ENCODE measurements at regions not wholly inside any gene's neighbourhood (a gene's known extent, or its start where the extent isn't known, plus 50 kb on each side); places are given as distances from the start of the nearest gene placed in this dataset.

DNA sequence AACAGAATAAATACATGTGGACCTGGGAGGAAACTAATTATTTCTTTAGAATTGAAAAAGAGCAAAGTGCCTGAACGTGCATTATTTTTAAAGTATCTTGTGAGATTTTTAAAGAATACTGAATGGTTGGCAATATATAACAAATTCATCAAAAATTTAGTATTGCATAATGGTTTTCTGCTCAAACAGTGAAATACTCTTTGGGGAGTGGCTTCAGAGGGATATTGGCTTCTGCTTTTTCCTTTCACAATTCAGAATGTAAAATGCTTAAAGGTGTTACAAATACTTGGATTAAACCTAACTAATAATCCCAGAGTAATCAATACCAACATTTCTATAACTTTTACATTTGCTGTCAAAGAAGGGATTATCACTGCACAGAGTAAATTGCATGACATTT lies 379.3 kb upstream of the CHD1 start:
- Mint-ChIP-seq H3K27me3 (ENCODE audit: unreplicated experiment) (no peaks in the 10 kb centered on the region), H3K27ac (ENCODE audit: unreplicated experiment) (no peak overlapping the region), H3K4me3 (ENCODE audit: low read depth, unreplicated experiment) (no peak overlapping the region), H3K4me1 (ENCODE audit: low read depth, unreplicated experiment) (no peaks in the 10 kb centered on the region), H3K9me3 (ENCODE audit: low read depth, unreplicated experiment) (no peaks in the 10 kb centered on the region), H3K36me3 (ENCODE audit: insufficient read depth, unreplicated experiment) (no peaks in the 10 kb centered on the region)
- CTCF ChIA-PET: no interaction called here
- DNase-seq: no peak
- no TSS peak for BruUV-seq (replicated peaks)
- intact Hi-C loops (cut with micrococcal nuclease; ENCODE audit: unreplicated experiment): no loop called here
- TF ChIP-seq, protein P1, sequence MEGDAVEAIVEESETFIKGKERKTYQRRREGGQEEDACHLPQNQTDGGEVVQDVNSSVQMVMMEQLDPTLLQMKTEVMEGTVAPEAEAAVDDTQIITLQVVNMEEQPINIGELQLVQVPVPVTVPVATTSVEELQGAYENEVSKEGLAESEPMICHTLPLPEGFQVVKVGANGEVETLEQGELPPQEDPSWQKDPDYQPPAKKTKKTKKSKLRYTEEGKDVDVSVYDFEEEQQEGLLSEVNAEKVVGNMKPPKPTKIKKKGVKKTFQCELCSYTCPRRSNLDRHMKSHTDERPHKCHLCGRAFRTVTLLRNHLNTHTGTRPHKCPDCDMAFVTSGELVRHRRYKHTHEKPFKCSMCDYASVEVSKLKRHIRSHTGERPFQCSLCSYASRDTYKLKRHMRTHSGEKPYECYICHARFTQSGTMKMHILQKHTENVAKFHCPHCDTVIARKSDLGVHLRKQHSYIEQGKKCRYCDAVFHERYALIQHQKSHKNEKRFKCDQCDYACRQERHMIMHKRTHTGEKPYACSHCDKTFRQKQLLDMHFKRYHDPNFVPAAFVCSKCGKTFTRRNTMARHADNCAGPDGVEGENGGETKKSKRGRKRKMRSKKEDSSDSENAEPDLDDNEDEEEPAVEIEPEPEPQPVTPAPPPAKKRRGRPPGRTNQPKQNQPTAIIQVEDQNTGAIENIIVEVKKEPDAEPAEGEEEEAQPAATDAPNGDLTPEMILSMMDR (IDR thresholded peaks at IDR 0.05; ENCODE audit: unreplicated experiment): no peak

GRCh38 chr5:99305045-99305580 lies 376.3 kb upstream of the CHD1 start:
- intact Hi-C loops (cut with micrococcal nuclease; ENCODE audit: unreplicated experiment): no loop called here

GRCh38 chr5:99285606-99286005 lies 356.8 kb upstream of the CHD1 start:
- Mint-ChIP-seq H3K9me3 (ENCODE audit: low read depth, unreplicated experiment) (no peaks in the 10 kb centered on the region), H3K4me3 (ENCODE audit: low read depth, unreplicated experiment) (no peak overlapping the region), H3K27ac (ENCODE audit: unreplicated experiment) (no peak overlapping the region), H3K27me3 (ENCODE audit: unreplicated experiment) (no peaks in the 10 kb centered on the region), H3K36me3 (ENCODE audit: insufficient read depth, unreplicated experiment) (no peaks in the 10 kb centered on the region), H3K4me1 (ENCODE audit: low read depth, unreplicated experiment) (no peaks in the 10 kb centered on the region)
- TF ChIP-seq, protein P1 (IDR thresholded peaks at IDR 0.05; ENCODE audit: unreplicated experiment): no peak
- CTCF ChIA-PET: no interaction called here
- intact Hi-C loops (cut with micrococcal nuclease; ENCODE audit: unreplicated experiment): no loop called here
- no TSS peak for BruUV-seq (replicated peaks)
- no peak for DNase-seq

More at GRCh38 chr5:99305045-99305580, 376.3 kb upstream of the CHD1 start:
- Mint-ChIP-seq H3K36me3 (ENCODE audit: insufficient read depth, unreplicated experiment) (no peaks in the 10 kb centered on the region), H3K4me1 (ENCODE audit: low read depth, unreplicated experiment) (no peaks in the 10 kb centered on the region), H3K4me3 (ENCODE audit: low read depth, unreplicated experiment) (no peak overlapping the region), H3K27ac (ENCODE audit: unreplicated experiment) (no peak overlapping the region), H3K9me3 (ENCODE audit: low read depth, unreplicated experiment) (no peaks in the 10 kb centered on the region), H3K27me3 (ENCODE audit: unreplicated experiment) (no peaks in the 10 kb centered on the region)
- BruUV-seq (replicated peaks): no TSS peak
- no peak for DNase-seq
- TF ChIP-seq, protein P1 (IDR thresholded peaks at IDR 0.05; ENCODE audit: unreplicated experiment): no peak
- CTCF ChIA-PET: no interaction called here

DNA sequence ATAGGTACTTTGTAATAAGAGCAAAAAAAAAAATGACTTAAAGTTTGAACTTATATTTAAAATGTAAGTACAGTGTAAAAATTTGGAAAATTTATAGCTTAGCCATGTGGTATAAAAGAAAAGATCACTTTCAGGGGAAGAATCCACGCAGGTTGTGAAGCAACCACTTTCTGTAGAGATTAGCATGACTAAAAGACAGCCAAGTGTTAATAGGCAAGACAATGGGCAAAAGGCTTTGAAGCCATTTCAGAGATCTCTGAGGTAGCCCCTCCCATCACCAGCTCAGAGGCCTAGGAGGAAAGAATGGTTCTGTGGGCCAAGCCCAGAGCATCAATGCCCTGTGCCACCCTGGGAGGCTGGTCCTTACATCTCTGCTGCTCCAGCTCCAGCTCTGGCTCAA lies 346.3 kb upstream of the CHD1 start:
- CTCF ChIA-PET: no interaction called here
- no TSS peak for BruUV-seq (replicated peaks)
- no peak for DNase-seq
- TF ChIP-seq, protein P1 (IDR thresholded peaks at IDR 0.05; ENCODE audit: unreplicated experiment): no peak
- Mint-ChIP-seq H3K9me3 (ENCODE audit: low read depth, unreplicated experiment) (no peaks in the 10 kb centered on the region), H3K27me3 (ENCODE audit: unreplicated experiment) (no peaks in the 10 kb centered on the region), H3K36me3 (ENCODE audit: insufficient read depth, unreplicated experiment) (no peaks in the 10 kb centered on the region), H3K4me3 (ENCODE audit: low read depth, unreplicated experiment) (no peak overlapping the region), H3K4me1 (ENCODE audit: low read depth, unreplicated experiment) (no peaks in the 10 kb centered on the region), H3K27ac (ENCODE audit: unreplicated experiment) (no peak overlapping the region)
- intact Hi-C loops (cut with micrococcal nuclease; ENCODE audit: unreplicated experiment): no loop called here
